Stromal cell of bone marrow (primary cell): ENCODE measurements at regions not wholly inside any gene's neighbourhood (a gene's known extent, or its start where the extent isn't known, plus 50 kb on each side); places are given as distances from the start of the nearest gene placed in this dataset.

ENCODE experiments used
- DNase-seq: peaks from one replicate; pipeline ENCODE4 v3.0.0-alpha.2; 2012; ENCODE audit warnings: low read depth

GRCh38 chr10:57017356-57018037, 656.4 kb upstream of the ZWINT start:
- DNase-seq: no peak

- no peak for DNase-seq
These were observed 654.7 kb upstream of the ZWINT start for GRCh38 chr10:57015595-57016318.

GRCh38 chr10:57015187-57015586, 654.1 kb upstream of the ZWINT start:
- DNase-seq: no peak

GRCh38 chr10:57014758-57015157, 653.7 kb upstream of the ZWINT start:
- DNase-seq: no peak

- DNase-seq: no peak
These were observed 647.1 kb upstream of the ZWINT start for GRCh38 chr10:57008189-57008588.

- no peak for DNase-seq
These were observed 630.6 kb upstream of the ZWINT start for GRCh38 chr10:56991591-56992069.

- no peak for DNase-seq
These were observed 614.5 kb upstream of the ZWINT start for GRCh38 chr10:56975513-56975912.

- no peak for DNase-seq
These were observed 612.7 kb upstream of the ZWINT start for GRCh38 chr10:56973766-56974165.

GRCh38 chr10:56943221-56943755, 582.2 kb upstream of the ZWINT start:
- no peak for DNase-seq

- no peak for DNase-seq
These were observed 573.5 kb upstream of the ZWINT start for GRCh38 chr10:56934515-56934914.

- DNase-seq: no peak
These were observed 567.7 kb upstream of the ZWINT start for GRCh38 chr10:56928714-56929113.

- DNase-seq: no peak
These were observed 566.6 kb upstream of the ZWINT start for GRCh38 chr10:56927701-56928100.

GRCh38 chr10:56920601-56921261, 559.7 kb upstream of the ZWINT start:
- no peak for DNase-seq

- DNase-seq: no peak
These were observed 551.0 kb upstream of the ZWINT start for GRCh38 chr10:56912043-56912442.

- no peak for DNase-seq
These were observed 544.0 kb upstream of the ZWINT start for GRCh38 chr10:56905051-56905450.

GRCh38 chr10:56902554-56902953, 541.5 kb upstream of the ZWINT start:
- DNase-seq: no peak

GRCh38 chr10:56895306-56895705, 534.2 kb upstream of the ZWINT start:
- no peak for DNase-seq

- no peak for DNase-seq
These were observed 520.2 kb upstream of the ZWINT start for GRCh38 chr10:56881218-56881617.

GRCh38 chr10:56880606-56881005, 519.5 kb upstream of the ZWINT start:
- no peak for DNase-seq

- no peak for DNase-seq
These were observed 513.9 kb upstream of the ZWINT start for GRCh38 chr10:56874950-56875349.

- DNase-seq: no peak
These were observed 510.2 kb upstream of the ZWINT start for GRCh38 chr10:56871160-56871668.

GRCh38 chr10:56867236-56867635, 506.2 kb upstream of the ZWINT start:
- no peak for DNase-seq

- no peak for DNase-seq
These were observed 495.5 kb upstream of the ZWINT start for GRCh38 chr10:56856569-56856968.
